Endothelial cell of umbilical vein (primary cell): ENCODE measurements at regions not wholly inside any gene's neighbourhood (a gene's known extent, or its start where the extent isn't known, plus 50 kb on each side); places are given as distances from the start of the nearest gene placed in this dataset.

Experiments
- BruUV-seq: library from RNA; stranded (reverse); fragments of 400-500 nt; replicated peaks from 2 replicates; lab custom pipeline; 2021; lab: Mats Ljungman, UMichigan
- CTCF ChIA-PET: fragments of 300-600, 350-600 bp; sonication (Branson Sonifier 250); formaldehyde crosslinking; loops from one replicate; lab custom pipeline; 2021; ENCODE audit warnings: antibody characterized with exemption, inconsistent platforms; lab: Charles Lee
- POLR2A ChIA-PET: fragments of 300-600, 350-600 bp; sonication (Branson Sonifier 250); formaldehyde crosslinking; loops from one replicate; lab custom pipeline; 2021; ENCODE audit warnings: antibody characterized with exemption, inconsistent platforms; lab: Charles Lee
- DNase-seq: peaks from one replicate; pipeline ENCODE4 v3.0.0-alpha.2; 2011; ENCODE audit warnings: low read depth, low spot score
- FAIRE-seq: peaks from 2 replicates; lab custom pipeline; 2011; peaks lifted over from hg19 to GRCh38; lab: Jason Lieb, UNC
- H2AFZ ChIP-seq: 2 replicates; pipeline ENCODE4 v1.6.0; 2012; ENCODE audit warnings: low read depth, low read length, control low read depth, inconsistent platforms
- H3K27ac ChIP-seq: 2 replicates; pipeline ENCODE4 v1.5.1; 2011; ENCODE audit warnings: low read depth, mild to moderate bottlenecking, control low read depth, low read length, moderate library complexity; ENCODE audit not compliant: insufficient read depth
- H3K27me3 ChIP-seq, 2 experiments: 2 replicates each; pipeline versions ENCODE4 v1.6.0 to v1.6.1; 2011; ENCODE audit warnings: low read length in 2 of 2, mixed read lengths in 1 of 2; ENCODE audit not compliant: control insufficient read depth in 2 of 2, insufficient read depth in 2 of 2
- H3K36me3 ChIP-seq, 2 experiments: 2 replicates in 1 of 2; 3 replicates in 1 of 2; pipeline ENCODE4 v1.5.1; 2011; ENCODE audit warnings: low read length in 2 of 2, mild to moderate bottlenecking in 1 of 2, moderate library complexity in 1 of 2; ENCODE audit not compliant: control insufficient read depth in 2 of 2, insufficient read depth in 2 of 2; ENCODE audit errors: extremely low read depth in 1 of 2
- H3K4me1 ChIP-seq: 3 replicates; pipeline ENCODE4 v1.5.1; 2011; ENCODE audit warnings: mild to moderate bottlenecking, low read length; ENCODE audit not compliant: control insufficient read depth, insufficient read depth; ENCODE audit errors: extremely low read depth
- H3K4me2 ChIP-seq: 2 replicates; pipeline ENCODE4 v1.6.1; 2011; ENCODE audit warnings: low read length, control low read depth, mixed read lengths; ENCODE audit not compliant: insufficient read depth
- H3K4me3 ChIP-seq, 3 experiments: fragments of 200-600 bp in 1 of 3; sonication (generic), shearing (Covaris generic) in 1 of 3; replicated peaks in 1 of 3; 2 replicates each; pipeline ENCODE4 v1.5.1; 2011 to 2016; ENCODE audit warnings: control low read depth in 3 of 3, low read length in 3 of 3, mild to moderate bottlenecking in 2 of 3, inconsistent platforms in 1 of 3, low read depth in 1 of 3, moderate library complexity in 1 of 3; ENCODE audit not compliant: insufficient read depth in 1 of 3
- H3K79me2 ChIP-seq: 2 replicates; pipeline ENCODE4 v1.6.0; 2012; ENCODE audit warnings: low read length, inconsistent platforms; ENCODE audit not compliant: control insufficient read depth, insufficient read depth
- H3K9ac ChIP-seq: replicated peaks from 2 replicates; pipeline ENCODE3; 2011; ENCODE audit warnings: low read length, control low read depth; ENCODE audit not compliant: insufficient read depth; ENCODE audit errors: extremely low read depth
- H3K9me1 ChIP-seq: replicated peaks from 3 replicates; pipeline ENCODE4 v1.6.0; 2011; ENCODE audit warnings: mild to moderate bottlenecking, low read length; ENCODE audit not compliant: control insufficient read depth, insufficient read depth; ENCODE audit errors: extremely low read depth
- H3K9me3 ChIP-seq: replicated peaks from 2 replicates; pipeline ENCODE4 v1.5.1; 2012; ENCODE audit warnings: low read length, inconsistent platforms; ENCODE audit not compliant: control insufficient read depth, insufficient read depth
- H4K20me1 ChIP-seq: replicated peaks from 2 replicates; pipeline ENCODE3; 2011; ENCODE audit warnings: mild to moderate bottlenecking, low read length; ENCODE audit not compliant: control insufficient read depth, insufficient read depth; ENCODE audit errors: extremely low read depth
- EZH2 ChIP-seq: IDR thresholded peaks from 2 replicates; pipeline ENCODE4 v1.6.1; 2012; ENCODE audit warnings: borderline replicate concordance, low read depth, mild to moderate bottlenecking, moderate library complexity, low read length, inconsistent platforms; ENCODE audit not compliant: severe bottlenecking
- FOS ChIP-seq: IDR thresholded peaks from 2 replicates; pipeline ENCODE4 v1.6.1; 2011; ENCODE audit warnings: mild to moderate bottlenecking, low read length, moderate library complexity, borderline replicate concordance; ENCODE audit not compliant: insufficient read depth
- GATA2 ChIP-seq: IDR thresholded peaks from 2 replicates; pipeline ENCODE4 v1.7.0; 2011; ENCODE audit warnings: low read depth, mild to moderate bottlenecking, moderate library complexity, mixed read lengths, low read length; ENCODE audit not compliant: insufficient read length, insufficient read depth
- JUN ChIP-seq: IDR thresholded peaks from 2 replicates; pipeline ENCODE4 v1.6.1; 2011; ENCODE audit warnings: borderline replicate concordance, low read depth; ENCODE audit not compliant: insufficient read length, insufficient read depth
- MYC ChIP-seq: IDR thresholded peaks from one replicate; pipeline ENCODE4 v1.6.1; 2011; ENCODE audit warnings: mild to moderate bottlenecking, low read depth, low read length
- POLR2A ChIP-seq: IDR thresholded peaks from 2 replicates; pipeline ENCODE4 v1.6.1; 2012; ENCODE audit warnings: low read depth, mild to moderate bottlenecking, control low read depth, low read length
- POLR2AphosphoS5 ChIP-seq: IDR thresholded peaks from 2 replicates; pipeline ENCODE4 v1.6.1; 2012; ENCODE audit warnings: low read depth, mild to moderate bottlenecking, control low read depth, low read length, moderate library complexity; ENCODE audit not compliant: insufficient read depth
- dilution Hi-C: fragments of 300-500 bp; cut with MboI; formaldehyde crosslinking; loops from one replicate; pipeline ENCODE4 v1.15.0; 2019; ENCODE audit warnings: low sequenced_read_pairs; ENCODE audit not compliant: extremely low pct_ligation_motif_present
- intact Hi-C: fragments of 100-400 bp; cut with micrococcal nuclease; formaldehyde crosslinking; loops from one replicate; pipeline ENCODE4 v1.10.0; 2022
- TF ChIP-seq, protein P1 (sequence below): IDR thresholded peaks from 2 replicates; pipeline ENCODE4 v1.6.1; 2011; ENCODE audit not compliant: insufficient read depth, insufficient read length
- TF ChIP-seq, protein P2 (sequence below), 2 donors: IDR thresholded peaks; 1 replicate in 1 of 2; 2 replicates in 1 of 2; pipeline ENCODE4 v1.5.1; 2011; ENCODE audit warnings: low read length in 2 of 2, mild to moderate bottlenecking in 2 of 2, moderate library complexity in 2 of 2, control low read depth in 1 of 2, inconsistent platforms in 1 of 2, low read depth in 1 of 2; ENCODE audit not compliant: insufficient read depth in 1 of 2; ENCODE audit errors: extremely low read depth in 1 of 2

DNA sequence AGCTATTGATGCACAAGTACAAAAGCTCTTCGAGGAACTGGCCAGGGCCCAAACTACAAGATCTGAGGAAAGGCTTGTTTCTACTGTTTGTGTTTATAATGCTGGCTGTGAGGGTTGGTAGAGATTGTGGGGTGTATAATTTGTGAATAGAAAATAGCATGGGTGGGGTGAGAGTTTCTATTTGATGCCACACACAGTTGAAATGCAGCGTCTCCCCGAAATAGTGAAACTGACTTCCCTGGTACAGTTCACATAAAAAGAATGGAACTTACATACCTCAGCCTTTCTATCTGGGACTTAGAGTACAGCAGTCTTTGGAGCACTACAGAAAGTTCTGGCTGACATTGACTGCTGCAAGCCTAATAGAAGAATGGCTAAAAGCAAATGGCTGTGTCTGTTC is 91.3 kb downstream of the DTWD1 start:
- CTCF ChIA-PET: no interaction called here
- dilution Hi-C loops (no loop called here), intact Hi-C loops (no loop called here)
- Histone ChIP-seq H3K9me1 (no peaks in the 10 kb centered on the region), H4K20me1 (no peaks in the 10 kb centered on the region), H3K36me3 (no peaks in the 10 kb centered on the region), H3K4me1 (no peaks in the 10 kb centered on the region), H3K9me3 (no peaks in the 10 kb centered on the region), H3K4me2 (no peak overlapping the region), H3K27ac (no peak overlapping the region), H3K4me3 (no peak overlapping the region), H3K79me2 (no peaks in the 10 kb centered on the region), H3K9ac (no peak overlapping the region), H2AFZ (no peak overlapping the region), H3K27me3 (no peaks in the 10 kb centered on the region)
- no peak for FAIRE-seq
- POLR2A ChIA-PET: no interaction called here
- no peak for DNase-seq
- TF ChIP-seq FOS (no peak), JUN (no peak), MYC (no peak), POLR2A (no peak), POLR2AphosphoS5 (no peak), EZH2 (no peak), GATA2 (no peak)
- TF ChIP-seq, protein P1, sequence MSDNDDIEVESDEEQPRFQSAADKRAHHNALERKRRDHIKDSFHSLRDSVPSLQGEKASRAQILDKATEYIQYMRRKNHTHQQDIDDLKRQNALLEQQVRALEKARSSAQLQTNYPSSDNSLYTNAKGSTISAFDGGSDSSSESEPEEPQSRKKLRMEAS: no peak
- TF ChIP-seq, protein P2, sequence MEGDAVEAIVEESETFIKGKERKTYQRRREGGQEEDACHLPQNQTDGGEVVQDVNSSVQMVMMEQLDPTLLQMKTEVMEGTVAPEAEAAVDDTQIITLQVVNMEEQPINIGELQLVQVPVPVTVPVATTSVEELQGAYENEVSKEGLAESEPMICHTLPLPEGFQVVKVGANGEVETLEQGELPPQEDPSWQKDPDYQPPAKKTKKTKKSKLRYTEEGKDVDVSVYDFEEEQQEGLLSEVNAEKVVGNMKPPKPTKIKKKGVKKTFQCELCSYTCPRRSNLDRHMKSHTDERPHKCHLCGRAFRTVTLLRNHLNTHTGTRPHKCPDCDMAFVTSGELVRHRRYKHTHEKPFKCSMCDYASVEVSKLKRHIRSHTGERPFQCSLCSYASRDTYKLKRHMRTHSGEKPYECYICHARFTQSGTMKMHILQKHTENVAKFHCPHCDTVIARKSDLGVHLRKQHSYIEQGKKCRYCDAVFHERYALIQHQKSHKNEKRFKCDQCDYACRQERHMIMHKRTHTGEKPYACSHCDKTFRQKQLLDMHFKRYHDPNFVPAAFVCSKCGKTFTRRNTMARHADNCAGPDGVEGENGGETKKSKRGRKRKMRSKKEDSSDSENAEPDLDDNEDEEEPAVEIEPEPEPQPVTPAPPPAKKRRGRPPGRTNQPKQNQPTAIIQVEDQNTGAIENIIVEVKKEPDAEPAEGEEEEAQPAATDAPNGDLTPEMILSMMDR (IDR thresholded peaks at IDR 0.05; ENCODE audit: extremely low read depth in 1 of 2, insufficient read depth in 1 of 2, low read depth in 1 of 2, low read length in 2 of 2): no peak
- no TSS peak for BruUV-seq
